ENCODE measurements at regions not wholly inside any gene's neighbourhood (a gene's known extent, or its start where the extent isn't known, plus 50 kb on each side); places are given as distances from the start of the nearest gene placed in this dataset.

- Histone ChIP-seq H3K4me1 (no peaks in the 10 kb centered on the region), H3K4me3 (no peak overlapping the region), H3K27ac (no peak overlapping the region), H3K36me3 (no peaks in the 10 kb centered on the region), H3K9me3 (no peaks in the 10 kb centered on the region), H3K27me3 (no peaks in the 10 kb centered on the region)
- DNase-seq = no peak
- TF ChIP-seq, protein P1, sequence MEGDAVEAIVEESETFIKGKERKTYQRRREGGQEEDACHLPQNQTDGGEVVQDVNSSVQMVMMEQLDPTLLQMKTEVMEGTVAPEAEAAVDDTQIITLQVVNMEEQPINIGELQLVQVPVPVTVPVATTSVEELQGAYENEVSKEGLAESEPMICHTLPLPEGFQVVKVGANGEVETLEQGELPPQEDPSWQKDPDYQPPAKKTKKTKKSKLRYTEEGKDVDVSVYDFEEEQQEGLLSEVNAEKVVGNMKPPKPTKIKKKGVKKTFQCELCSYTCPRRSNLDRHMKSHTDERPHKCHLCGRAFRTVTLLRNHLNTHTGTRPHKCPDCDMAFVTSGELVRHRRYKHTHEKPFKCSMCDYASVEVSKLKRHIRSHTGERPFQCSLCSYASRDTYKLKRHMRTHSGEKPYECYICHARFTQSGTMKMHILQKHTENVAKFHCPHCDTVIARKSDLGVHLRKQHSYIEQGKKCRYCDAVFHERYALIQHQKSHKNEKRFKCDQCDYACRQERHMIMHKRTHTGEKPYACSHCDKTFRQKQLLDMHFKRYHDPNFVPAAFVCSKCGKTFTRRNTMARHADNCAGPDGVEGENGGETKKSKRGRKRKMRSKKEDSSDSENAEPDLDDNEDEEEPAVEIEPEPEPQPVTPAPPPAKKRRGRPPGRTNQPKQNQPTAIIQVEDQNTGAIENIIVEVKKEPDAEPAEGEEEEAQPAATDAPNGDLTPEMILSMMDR (IDR thresholded peaks at IDR 0.05) = no peak
- TF ChIP-seq POLR2A (IDR thresholded peaks at IDR 0.05) = no peak
Observed at GRCh38 chrX:16251782-16252181, 84.5 kb downstream of the MAGEB17 start.

GRCh38 chrX:16258882-16259281 lies 91.6 kb downstream of the MAGEB17 start:
- H3K4me1 ChIP-seq = no peaks in the 10 kb centered on the region
- H3K27ac ChIP-seq = no peak overlapping the region
- H3K4me3 ChIP-seq = no peak overlapping the region
- TF ChIP-seq, protein P1 (IDR thresholded peaks at IDR 0.05) = no peak
- H3K27me3 ChIP-seq = no peaks in the 10 kb centered on the region
- H3K9me3 ChIP-seq = no peaks in the 10 kb centered on the region
- no peaks in the 10 kb centered on the region for H3K36me3 ChIP-seq
- DNase-seq = no peak

DNA sequence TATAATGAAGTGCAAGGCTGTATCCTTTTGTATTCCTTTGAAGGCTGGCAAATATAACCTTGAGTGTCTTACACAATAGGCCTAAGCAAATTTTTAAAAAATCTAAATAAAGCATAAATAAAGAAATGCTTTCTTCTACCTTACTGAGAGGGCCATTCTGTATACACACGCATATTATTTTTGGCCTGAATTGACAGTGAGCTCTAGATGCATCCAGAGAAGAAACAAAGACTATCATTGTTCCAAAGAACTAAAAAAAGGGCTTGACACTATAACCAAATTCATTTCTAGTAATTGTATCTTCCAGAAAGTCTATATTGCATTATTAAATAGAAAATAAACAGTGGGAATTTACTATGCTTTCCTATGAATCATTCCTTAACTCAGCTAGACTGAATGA lies 100.2 kb downstream of the MAGEB17 start:
- H3K4me3 ChIP-seq = no peak overlapping the region
- TF ChIP-seq POLR2A (IDR thresholded peaks at IDR 0.05) = no peak
- no peak overlapping the region for H3K27ac ChIP-seq
- no peak for DNase-seq
- H3K36me3 ChIP-seq = no peaks in the 10 kb centered on the region
- H3K27me3 ChIP-seq = no peaks in the 10 kb centered on the region
- no peaks in the 10 kb centered on the region for H3K9me3 ChIP-seq
- H3K4me1 ChIP-seq = no peaks in the 10 kb centered on the region

DNA sequence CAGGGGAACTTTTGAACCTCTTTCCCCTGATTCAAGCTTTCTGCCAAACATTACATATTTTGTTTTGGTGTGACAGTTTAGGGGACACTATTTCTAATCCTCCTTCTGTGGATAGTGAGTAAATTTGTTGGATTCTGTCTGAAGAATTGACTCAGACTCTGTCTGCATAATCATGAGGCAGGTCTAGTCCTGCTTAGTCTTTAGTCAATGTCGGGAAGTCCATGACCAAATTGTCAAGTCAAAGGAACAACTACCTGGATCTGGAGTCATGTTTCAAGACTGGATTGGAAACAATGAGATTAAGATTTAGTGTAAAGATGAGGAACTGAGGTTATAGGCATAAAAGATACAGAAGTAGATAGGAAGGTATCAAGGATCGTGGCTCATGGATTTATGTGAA lies 100.9 kb downstream of the MAGEB17 start:
- no peak for TF ChIP-seq POLR2A (IDR thresholded peaks at IDR 0.05)
- TF ChIP-seq, protein P1 (IDR thresholded peaks at IDR 0.05) = no peak
- Histone ChIP-seq H3K4me1 (no peaks in the 10 kb centered on the region), H3K27me3 (no peaks in the 10 kb centered on the region), H3K4me3 (no peak overlapping the region), H3K27ac (no peak overlapping the region), H3K36me3 (no peaks in the 10 kb centered on the region), H3K9me3 (no peaks in the 10 kb centered on the region)
- no peak for DNase-seq

DNA sequence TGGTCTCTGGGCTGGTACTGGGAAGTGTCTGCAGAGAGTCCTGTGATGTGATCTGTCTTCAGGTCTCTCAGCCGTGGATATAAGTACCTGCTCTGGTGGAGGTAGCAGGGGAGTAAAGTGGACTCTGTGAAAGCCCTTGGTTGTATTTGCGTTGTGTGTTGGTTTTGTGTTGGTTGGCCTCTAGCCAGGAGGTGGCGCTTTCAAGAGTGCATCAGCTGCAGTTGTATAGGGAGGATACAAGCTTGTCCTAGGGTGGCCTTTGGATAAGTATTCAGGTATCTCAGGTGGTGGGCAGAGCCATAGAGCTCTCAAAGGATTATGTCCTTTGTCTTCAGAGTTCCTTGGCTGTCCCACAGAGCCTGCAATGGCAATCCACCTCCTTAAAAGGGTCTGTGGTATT lies 111.6 kb downstream of the MAGEB17 start:
- DNase-seq = no peak
- H3K4me1 ChIP-seq = no peaks in the 10 kb centered on the region
- no peaks in the 10 kb centered on the region for H3K27me3 ChIP-seq
- TF ChIP-seq POLR2A (IDR thresholded peaks at IDR 0.05) = no peak
- TF ChIP-seq, protein P1 (IDR thresholded peaks at IDR 0.05) = no peak
- no peak overlapping the region for H3K4me3 ChIP-seq
- no peaks in the 10 kb centered on the region for H3K36me3 ChIP-seq
- H3K9me3 ChIP-seq = no peaks in the 10 kb centered on the region
- H3K27ac ChIP-seq = no peak overlapping the region

DNA sequence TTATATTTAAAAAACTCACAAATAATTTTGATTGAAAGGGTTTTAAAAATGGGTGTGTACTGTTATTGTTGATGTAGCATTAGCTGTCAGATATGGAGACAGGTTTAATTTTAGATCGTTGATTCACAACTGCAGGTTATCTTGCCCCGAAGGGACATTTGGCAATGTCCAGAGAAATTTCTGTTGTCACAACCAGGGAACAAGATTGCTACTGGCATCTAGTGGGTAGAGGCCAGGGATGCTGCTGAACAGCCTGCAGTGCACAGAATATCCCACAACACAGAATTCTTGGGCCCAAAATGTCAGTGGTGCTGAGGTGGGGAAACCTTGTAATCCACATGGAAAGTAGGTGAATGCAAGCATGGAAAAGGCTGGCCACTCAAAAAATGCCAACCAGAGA lies 114.9 kb downstream of the MAGEB17 start:
- Histone ChIP-seq H3K27ac (no peak overlapping the region), H3K36me3 (no peaks in the 10 kb centered on the region), H3K4me3 (no peak overlapping the region), H3K9me3 (no peaks in the 10 kb centered on the region), H3K4me1 (no peaks in the 10 kb centered on the region), H3K27me3 (no peaks in the 10 kb centered on the region)
- TF ChIP-seq POLR2A (IDR thresholded peaks at IDR 0.05) = no peak
- TF ChIP-seq, protein P1 (IDR thresholded peaks at IDR 0.05) = no peak
- DNase-seq = no peak

Data from Peyer's patch (tissue), 4 donors.